HG03280 (cell line): ENCODE measurements at regions not wholly inside any gene's neighbourhood (a gene's known extent, or its start where the extent isn't known, plus 50 kb on each side); places are given as distances from the start of the nearest gene placed in this dataset.

Experiments used
- ATAC-seq: cut with Tn5 transposase; IDR thresholded peaks from one replicate; pipeline ENCODE4 v1.9.1; 2021; ENCODE audit warnings: mild to moderate bottlenecking, moderate library complexity; ENCODE audit not compliant: unreplicated experiment

DNA sequence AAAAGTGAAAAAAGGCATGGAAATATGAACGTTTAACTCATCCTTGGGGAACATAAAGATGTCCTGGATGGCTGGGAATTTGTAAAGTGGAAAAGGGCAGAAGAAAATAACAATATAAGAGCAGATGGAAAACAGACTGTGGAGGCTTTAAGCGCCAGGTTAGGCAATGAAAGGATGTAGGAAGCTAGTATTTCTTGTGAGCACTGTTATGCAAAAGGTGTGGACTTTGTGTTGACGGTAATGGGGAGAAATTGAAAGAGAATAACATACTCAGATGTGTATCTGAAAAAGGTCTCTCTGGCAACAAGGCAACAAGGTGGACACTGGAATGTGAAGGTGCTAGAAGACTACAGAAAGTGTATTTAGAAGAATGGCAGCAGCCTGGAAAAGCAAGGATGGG is 411.8 kb downstream of the PLPP3 start:
- ATAC-seq: no peak

DNA sequence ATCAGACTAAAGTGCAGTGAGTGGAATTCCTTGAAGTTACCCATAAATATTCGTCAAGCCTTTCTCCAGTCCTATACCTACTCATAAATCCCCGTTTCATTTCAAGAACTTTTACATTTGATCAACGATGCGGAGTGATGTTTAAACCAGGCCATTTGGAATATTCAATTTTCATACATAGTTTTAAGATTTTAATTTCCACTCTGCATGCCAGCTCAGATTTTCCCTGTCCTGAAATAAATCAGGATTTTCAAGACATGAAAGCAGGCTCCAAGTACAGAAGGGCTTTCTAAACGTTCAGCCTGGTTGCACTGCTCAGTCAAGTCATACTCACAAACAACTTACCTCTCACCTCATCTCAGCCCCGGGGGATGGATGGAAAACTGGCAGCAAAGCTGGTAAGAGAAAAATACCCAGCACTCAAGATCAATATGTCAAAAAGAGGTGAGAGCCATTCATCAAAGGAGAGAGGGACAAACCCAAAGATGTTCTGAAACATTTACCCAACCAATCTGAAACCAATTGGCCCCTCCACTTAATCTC is 418.5 kb downstream of the PLPP3 start:
- no peak for ATAC-seq

DNA sequence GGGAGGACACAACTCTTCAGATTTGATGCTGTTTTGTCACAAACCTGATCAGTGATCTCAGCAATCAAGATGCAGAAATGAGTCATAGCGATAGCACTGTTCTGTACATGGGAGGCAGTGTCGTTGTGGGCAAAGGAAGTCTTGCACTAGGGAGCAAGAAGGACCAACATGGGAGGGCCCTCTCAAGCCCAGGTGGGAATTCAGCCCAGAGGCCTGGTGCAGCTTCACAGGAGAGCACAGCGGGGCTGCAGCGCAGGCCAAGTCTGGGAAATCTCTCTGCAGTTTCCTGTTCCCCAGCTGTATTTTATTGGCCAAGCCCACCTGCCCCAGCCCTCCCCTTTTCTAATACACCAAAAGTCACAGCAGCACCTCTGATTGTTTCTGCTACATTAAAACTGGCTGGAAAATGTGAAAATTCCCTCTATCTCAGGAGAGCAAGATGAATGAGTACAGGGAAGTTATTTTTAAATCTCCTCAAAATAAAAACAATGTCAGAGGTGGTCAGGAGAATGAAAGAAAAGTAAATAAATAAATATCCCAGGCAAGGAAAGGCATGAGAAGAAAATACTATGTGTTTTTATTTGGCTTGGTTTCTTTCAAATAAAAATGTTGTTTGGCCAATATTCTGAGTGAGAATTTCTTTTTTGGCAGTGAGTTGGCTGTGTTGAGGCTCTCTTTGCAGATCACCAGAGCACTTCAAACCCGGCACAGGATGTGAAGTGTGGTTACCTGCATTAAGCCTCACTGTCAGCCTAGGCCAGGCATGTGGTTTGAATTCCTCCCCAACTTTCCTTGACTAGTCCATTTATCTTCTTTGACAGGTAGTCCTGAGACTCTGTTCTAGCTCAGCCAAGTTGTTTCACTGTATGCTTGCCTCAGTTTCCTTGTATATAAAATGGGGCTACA is 422.1 kb downstream of the PLPP3 start:
- no peak for ATAC-seq

DNA sequence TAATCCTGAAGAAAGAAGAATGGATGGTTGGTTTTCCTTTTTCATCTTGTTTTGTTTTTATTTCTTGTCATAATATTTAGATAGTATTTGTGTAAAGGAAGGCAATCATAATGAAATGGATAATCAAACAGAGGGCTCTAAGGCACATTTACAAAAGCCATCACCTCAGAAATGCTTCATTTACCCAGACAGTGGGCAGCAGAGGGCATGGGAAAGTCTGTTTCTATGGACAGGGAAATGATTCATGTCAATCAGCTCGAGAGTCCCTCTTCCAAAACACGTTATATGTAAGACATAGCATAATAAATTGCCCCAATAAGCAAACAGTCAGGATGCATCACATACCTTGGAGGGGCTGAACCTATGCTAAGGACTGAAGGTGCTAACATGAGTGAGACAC is 426.1 kb downstream of the PLPP3 start:
- ATAC-seq: no peak

GRCh38 chr1:56152635-56153034 is 426.7 kb downstream of the PLPP3 start:
- ATAC-seq: no peak

GRCh38 chr1:56151402-56151801 is 428.0 kb downstream of the PLPP3 start:
- ATAC-seq: no peak

DNA sequence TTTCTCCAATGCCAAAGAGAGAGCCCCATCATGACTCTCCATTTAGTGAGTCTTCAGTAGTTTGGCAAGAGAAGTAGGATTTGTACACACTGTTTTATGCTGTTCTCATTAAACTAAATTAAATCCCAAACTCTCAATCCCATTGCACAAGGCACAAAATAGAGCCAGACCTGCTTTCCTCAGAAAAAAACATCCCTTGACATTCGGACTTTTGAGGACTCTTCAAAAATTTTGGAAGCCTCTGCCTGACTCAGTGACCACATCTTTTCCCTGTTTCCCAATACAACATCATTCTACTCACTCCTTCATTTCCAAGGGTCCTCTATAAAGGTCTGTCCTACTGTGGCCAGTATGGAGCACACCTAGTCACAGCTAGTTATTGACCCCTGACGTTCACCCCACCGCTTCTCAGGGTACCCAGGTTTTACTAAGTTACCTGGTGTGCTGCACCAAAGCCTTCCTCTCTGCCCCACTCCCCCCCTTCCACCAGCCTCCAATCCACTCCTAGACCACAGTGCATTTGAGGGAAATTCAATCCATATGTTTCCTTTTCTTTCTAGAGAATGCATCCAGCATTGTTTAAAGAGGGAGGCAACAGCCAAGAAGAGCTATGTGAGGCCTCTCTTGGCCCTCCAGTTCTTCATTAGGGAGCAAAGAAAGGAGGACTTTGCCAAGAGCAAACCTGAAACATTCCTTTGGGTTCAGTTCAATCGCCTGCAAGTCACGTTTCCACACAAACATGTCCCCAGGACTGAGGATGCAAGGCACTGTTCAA is 428.7 kb downstream of the PLPP3 start:
- ATAC-seq: no peak

GRCh38 chr1:56149761-56150160 is 429.6 kb downstream of the PLPP3 start:
- no peak for ATAC-seq

DNA sequence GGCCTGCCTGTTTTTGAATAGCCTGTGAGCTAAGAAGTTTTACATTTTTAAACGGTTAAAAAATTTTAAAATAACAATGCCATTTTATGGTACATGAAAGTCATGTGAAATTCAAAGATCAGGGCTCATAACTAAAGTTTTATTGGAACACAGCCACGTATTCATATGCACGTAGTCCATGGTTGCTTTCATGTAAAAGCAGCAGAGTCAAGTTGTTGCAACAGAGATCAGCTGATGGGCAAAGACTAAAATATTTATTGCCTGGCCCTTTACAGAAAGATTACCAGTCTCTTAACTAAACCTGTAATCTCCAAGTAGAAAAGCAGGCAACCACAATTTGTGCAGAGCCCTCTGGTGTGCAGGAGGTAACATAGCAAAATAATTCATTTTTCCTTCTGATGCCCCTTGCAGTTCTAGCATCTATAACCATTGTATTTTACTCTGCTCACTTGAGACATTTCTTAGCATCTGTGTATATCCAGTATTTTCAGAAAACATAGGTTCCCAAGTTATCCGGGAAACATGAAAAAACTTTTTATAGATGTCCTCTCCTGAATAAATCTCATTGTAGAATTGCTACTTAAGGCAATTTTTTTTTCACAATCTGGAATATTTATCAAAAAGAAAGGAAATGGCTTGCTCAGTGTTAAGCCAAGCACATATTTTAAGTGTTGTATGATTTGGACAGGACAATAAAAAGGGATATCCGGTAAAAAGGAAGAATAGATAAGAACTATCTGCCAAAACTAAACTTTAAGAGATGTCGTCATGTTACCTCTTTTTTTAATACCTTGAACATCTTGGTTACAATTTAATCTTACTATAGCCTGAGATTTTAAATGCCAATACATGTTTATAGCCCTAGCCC is 430.8 kb downstream of the PLPP3 start:
- no peak for ATAC-seq

DNA sequence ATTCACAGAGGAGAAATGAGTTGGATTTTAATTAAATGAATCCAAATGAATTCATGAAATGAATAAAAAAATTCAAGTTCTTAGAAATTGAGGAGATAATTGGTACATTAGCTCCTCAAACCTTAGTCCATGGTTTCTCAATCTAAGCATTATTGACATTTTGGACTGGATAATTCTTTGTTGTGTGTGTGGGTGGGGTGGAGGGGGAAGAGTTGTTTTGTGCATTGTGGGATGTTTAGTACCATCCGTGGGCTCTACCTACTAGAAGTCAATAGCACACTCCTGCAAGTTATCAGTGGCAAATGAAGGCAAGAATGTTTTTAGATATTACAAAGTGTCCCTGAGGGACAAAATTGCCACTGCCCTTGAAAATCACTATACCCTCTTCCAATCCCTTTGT is 431.9 kb downstream of the PLPP3 start:
- ATAC-seq: no peak

- no peak for ATAC-seq
Measured at GRCh38 chr1:56147034-56147433, 432.3 kb downstream of the PLPP3 start.

- no peak for ATAC-seq
Measured at GRCh38 chr1:56146449-56146848, 432.9 kb downstream of the PLPP3 start.

- ATAC-seq: no peak
Measured at GRCh38 chr1:56145581-56145980, 433.8 kb downstream of the PLPP3 start.

DNA sequence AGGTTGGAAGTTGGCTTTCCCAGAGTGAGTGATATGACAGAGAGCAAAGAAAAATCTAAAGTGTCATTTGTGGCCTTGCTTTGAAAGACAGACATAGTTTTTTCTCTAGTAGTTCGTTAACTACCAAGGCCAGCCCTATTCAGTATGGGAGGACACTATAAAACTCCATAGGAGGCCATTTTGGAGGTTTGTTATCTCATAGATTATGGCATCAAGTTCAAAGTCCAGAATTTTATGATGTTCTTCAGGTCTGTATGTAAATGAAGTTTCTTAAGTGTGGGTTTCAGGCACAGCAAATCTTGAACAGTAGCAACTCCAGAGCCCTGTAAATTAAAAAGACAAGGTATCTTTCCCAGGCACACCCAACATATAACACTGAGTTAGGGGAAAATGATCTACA is 437.1 kb downstream of the PLPP3 start:
- ATAC-seq: no peak

GRCh38 chr1:56139836-56140235 is 439.5 kb downstream of the PLPP3 start:
- ATAC-seq: no peak

- no peak for ATAC-seq
Measured at GRCh38 chr1:56137521-56138505, 441.6 kb downstream of the PLPP3 start.

- no peak for ATAC-seq
Measured at GRCh38 chr1:56137090-56137489, 442.3 kb downstream of the PLPP3 start.

DNA sequence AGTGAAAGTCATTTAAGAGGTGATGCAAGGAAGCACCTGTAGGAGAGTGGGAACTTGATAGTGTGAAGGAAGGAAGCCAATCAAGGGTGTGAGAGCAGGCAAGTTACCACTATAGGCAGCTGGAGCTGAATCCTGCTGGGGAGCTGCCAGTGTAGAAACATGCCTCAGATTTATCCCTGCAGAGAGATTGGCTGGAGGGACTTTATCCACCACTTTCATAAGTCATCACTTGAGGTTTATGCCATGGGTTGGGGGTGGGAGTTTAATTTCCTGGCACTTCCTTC is 443.6 kb downstream of the PLPP3 start:
- ATAC-seq: no peak

GRCh38 chr1:56135069-56135863 is 444.1 kb downstream of the PLPP3 start:
- ATAC-seq: peak; percentile 57
